HG02571 (cell line): ENCODE measurements at regions not wholly inside any gene's neighbourhood (a gene's known extent, or its start where the extent isn't known, plus 50 kb on each side); places are given as distances from the start of the nearest gene placed in this dataset.
"Not testable (repeated sequence)": the region's sequence is repeated elsewhere in the genome, so short reads cannot be mapped to it uniquely, and the experiment has no call there.

ENCODE experiments used
- ATAC-seq: cut with Tn5 transposase; IDR thresholded peaks from one replicate; pipeline ENCODE4 v1.9.1; 2021; ENCODE audit warnings: mild to moderate bottlenecking, moderate library complexity; ENCODE audit not compliant: unreplicated experiment

DNA sequence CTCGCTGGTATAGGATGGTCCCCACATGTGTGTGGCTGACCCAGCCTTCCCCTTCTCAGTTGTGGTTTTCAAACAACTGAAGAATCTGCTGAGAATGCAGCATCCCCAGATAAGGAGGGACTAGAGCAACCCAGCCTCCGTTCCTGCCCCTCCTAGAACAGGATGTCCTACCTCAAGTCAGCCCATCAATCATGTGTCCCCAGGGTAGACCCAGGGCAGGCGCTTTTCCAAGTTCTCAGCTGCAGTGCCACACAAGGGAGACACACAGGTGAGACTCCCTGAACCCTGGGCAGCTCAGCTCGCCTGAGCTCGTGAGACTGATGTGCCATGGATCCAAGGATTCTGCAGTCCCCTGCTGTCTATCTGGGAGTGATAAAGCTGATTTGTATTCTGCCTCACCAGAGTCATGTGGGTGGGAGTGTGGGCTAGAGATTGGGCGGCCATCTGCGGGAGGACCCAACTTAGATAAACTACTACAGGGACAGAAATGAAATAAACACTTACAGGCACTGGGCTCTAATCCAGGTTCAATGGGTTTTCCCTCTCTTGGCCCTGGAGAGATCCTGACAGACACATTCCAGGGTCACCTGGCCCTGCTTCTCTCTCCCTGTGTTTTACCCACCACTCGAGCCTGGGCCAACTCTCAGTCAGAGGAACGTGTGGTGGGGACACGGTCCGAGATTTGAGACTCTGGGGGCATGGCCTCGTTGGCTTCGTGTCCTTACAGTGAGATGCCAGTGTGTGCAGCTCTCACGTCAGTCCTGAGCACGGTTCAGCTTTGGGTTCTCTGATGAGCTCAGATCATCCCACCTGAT is 303.5 kb upstream of the SFSWAP start:
- no peak for ATAC-seq

DNA sequence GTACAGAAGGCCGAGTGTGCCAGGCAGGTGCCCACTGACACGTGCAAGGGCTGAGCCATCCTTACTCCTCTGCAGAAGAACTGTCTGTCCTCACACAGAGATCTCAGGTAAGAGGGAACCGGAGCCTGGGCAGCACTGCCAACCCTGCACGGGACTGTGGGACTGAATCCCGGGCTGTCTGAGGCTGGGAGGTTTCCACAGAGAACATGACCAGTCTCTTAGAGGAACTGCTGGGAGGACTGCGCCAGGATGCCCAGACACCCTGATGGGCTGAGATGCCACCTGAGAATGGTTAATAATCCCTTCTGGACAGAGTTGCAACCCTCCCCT is 302.9 kb upstream of the SFSWAP start:
- ATAC-seq = no peak

DNA sequence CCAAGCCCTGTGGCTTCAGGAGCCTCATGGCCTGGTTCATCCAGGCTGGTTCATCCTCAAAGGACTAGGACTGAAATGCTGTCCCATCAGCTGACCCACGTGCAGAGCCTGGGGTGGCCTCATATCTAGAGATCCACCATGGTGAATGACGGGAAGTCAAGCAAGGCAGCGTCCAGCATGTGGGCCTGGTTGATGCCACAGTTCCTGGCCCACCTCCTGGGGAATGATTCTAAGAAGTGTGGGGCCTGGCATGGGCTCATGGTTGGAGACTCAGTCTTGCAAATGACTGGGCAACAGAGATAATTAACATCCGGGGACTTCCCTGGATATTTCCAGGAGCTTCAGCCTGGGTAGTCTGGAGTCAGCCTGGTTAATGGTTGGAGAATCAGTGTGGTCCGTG is 302.4 kb upstream of the SFSWAP start:
- no peak for ATAC-seq

DNA sequence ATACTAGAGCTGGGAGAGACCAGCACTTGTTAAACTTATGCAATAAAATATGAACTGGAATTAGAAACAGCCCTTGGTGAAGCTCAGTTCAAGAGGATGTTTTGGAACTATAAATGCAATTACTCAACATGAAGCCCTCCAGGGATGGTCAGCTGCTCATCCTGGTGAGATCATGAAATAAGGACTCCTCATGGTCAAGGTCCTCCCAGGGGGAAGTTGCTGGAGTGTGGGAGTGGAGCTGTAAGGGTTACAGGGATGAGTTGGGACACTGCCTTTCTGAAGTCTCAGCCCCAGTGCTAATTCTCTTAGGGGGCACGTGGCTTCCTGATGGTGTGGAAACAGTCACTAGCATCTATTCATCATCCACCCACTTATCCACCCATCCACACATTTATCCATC is 301.7 kb upstream of the SFSWAP start:
- ATAC-seq = no peak

DNA sequence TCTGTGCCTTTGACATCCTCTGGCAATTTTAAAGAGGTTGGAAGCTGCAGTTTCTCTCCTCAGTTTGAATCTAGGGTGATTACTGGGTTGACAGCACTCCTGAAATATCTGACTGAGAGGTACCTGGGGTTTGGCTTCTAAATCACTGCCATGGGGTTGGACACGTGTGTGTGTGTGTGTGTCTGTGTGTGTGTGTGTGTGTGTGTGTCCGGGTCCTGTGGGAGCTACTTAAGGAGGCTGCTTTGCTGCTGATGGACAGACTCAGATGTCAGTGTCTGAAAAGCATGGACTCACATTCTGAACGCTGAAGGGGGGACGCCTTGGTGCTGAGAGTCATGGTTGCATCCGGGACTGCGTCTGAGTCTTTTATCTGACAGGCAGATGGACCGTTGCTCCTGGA is 299.1 kb upstream of the SFSWAP start:
- not testable (repeated sequence) for ATAC-seq

DNA sequence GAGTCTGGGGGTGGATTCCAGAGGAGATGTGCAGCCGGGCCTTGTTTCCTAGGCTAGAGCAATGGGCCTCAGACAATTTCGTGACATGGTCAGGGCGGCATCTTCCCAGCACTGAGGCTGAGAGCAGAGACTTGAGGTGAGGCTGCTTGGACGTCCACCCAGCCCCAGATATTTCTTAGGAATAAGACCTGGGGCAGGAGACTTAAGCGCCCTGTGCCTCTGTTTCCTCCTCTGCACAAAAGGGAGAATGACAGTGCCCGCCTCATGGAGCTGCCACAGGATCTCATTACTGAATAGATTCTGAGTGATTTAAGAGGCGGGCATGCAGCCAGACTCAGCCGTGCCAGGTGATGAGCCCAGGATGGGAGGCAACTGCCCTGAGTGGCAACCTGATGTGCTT is 297.9 kb upstream of the SFSWAP start:
- ATAC-seq = no peak

DNA sequence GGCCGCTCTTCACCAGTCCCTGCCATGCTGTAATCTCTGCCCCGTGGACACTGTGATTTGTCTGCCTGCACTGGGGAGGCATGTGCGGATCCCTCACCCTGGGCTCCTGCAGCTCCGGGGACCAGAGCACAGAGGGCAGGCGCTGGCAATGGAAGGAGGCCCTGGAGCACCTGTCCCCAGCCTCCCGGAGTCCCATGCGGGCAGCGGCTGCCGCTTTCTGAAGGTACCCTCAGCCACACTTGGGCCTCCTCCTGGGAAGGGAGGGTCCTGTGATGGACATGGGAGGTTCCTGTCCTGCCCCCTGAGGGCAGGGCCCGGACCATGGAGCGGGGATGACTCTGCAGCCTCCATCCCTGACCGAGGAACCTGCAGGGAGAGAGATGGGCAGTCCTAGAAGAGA is 297.4 kb upstream of the SFSWAP start:
- no peak for ATAC-seq

DNA sequence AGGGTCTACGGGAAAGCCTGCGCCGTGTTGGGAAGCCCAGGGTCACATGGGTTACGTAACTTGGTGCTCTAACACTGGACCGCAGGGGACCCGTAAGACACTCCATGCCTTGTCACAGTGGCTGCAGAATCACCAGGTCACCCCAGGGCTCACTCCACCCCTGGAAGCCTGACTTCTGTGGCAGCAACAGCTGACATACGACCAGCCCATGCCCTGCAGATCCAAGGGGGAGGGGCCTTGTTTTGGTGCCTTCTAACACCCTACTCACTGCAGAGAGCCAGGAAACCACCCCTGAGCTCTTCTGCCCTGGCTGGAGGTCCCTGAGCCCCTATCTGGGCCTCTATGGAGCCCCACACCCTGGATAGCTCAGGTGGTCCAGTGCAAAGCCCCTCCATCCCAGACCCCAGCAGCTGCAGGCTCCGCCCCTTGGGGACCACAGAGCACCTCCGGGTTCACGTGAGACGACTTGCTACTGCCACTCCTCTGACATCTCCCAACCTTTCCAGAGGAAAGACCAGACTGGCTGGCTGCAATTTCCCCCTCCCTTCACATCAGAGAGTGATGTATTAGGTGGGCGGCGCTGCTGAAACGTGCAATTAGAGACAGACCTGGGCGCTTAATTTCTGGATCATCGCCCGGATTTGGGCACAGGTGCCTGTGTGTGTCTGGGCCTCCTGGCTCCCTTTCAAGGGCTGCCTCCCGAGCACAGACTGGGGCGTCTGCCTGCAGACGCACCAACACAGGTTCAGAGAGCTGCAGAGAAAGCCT is 296.6 kb upstream of the SFSWAP start:
- ATAC-seq = not testable (repeated sequence)

DNA sequence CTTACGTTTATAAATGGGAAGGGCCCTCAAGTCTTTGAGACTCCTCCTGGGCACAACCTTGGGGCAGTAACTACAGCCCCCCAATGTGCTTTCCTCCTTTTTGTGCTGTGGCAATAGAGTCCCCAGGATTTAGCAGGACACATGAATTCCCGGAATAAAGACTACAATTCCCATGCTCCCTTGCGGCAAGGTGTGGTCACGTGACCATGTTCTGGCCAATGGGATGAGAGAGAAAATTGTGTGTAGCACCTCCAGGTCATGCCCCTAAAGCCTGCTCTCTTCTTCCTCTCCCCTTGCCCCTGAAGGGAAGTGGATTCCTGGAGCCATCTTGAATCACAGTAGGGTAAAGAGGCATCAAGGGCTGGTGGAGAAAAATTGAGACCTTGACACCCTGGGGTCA is 295.1 kb upstream of the SFSWAP start:
- no peak for ATAC-seq

DNA sequence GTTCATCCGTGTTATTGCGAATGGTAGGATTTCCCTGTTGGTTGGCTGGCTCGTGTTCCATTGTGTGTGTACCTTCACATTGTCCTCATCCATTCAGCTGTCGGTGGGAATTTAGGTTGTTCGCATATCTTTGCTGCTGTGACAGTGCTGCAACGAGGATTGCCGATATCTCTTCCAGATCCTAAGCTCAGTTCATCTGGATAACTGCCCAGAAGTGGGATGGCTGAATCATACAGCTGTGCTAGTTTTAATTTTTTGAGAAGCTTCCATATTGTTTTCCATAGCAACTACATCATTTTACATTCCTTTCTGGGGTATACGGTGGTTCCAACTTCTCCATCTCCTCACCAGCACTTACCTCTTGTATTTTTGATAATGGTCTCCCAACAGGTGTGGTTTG is 292.8 kb upstream of the SFSWAP start:
- ATAC-seq = no peak

DNA sequence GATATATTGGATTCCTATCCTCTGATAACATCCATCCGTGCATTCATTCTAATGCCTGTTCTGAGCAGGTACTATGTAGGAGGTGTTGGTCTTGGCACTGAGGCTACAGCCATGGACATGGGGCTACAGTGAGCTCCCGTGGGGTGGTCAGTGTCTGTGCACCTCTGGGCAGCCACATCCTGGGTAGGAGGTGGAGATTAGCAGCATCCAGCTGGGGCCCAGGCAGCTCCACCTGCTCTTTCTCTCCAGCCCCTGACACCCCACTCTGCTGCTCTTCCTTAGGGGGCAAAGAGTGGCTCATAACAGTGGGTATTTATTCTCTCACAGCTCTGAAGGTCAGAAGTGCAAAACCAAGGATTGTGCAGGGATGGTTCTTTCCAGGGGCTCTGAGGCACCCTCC is 292.0 kb upstream of the SFSWAP start:
- ATAC-seq = no peak

DNA sequence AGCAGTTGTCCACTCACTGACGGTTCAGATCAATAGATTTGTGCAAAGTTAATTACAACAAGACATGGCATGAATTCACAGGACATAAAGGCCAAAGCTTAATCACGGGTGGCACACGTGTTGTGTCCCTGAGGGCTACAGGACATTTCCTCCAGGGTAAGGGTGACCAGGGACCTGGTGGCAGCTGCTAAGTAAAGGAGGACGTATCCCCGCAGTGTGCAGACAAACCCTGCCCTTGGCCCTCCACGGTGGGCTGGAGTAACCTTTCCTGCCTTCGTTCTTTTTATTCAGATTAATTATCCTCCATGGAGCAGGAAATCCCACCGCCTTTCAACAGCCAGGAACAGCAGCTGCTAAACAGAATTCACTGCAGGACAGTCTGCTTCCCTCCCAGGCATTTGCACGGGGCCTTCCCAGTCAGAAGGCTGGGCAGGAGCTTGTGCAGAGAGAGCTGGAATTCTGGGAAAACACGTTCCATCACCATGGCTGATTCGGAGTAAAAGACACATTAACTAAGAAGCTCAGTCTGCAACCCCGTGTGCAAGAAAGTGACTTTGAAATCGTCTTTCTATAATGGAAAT is 289.9 kb upstream of the SFSWAP start:
- ATAC-seq = no peak

DNA sequence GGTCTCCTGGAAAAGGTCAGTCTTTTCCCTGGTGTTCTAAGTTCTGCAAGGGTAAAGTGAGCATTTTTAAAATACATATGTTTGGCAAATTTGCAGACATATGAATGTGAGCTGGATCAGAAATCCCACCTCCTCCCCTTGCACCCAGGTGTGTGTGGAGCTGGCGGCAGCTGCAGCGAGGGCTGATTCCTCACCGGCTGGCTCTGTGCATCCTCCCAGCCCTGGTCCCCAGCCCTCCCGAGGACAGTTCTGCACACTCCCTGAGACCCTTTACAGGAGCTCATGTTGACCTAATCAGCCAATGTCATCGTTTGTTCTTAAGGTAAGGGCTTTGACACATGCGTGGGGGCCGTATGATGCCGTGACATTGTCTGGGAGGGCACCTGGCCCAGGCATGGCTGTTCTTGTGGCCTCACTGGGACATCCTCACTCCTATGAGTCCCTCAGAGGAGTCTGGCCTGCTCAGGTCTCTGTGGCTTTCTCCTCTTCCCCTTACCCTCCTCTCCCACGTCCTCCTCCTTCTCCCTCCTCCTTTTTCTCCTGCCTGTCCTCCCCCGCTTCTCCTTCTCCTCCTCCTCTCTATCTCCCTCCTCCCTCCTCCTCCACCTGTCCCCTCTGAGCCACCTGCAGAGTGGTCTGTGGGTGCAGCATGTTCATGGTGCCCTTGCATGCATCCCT is 289.2 kb upstream of the SFSWAP start:
- no peak for ATAC-seq

DNA sequence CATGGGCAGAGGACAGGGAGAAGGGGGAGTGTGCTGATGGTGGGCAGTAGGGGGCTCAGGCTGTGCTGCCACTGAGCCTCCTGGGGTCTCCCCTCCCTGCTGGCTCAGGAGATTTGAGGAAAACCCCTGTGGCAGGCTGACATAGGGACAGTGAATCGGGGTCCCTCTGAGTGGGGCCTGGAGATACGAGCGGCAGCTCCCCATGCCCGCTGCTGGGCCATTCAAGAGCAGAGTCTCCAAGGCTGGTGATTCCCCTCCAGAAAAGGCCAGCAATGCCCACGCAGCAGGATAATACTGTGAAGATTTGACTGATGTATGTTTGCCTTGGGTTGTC is 288.7 kb upstream of the SFSWAP start:
- no peak for ATAC-seq

DNA sequence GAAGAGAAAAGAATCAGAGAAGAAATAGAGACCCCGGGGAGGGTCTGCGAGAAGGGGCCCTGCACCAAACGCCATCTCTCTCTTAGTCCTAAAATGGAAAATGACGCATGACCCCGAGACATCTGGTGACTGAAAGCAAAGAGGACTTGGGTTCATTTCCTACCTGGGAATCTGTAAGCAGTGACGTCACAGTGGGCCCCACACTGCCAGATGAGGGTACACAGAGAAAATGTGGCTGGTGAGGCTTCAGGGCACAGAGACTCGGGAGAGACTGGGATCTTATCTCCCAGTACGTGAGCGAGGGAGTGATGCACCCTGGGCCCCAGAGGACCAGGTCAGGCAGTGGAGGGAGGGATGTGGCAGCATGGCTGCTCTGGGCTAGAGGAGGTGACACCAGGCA is 288.1 kb upstream of the SFSWAP start:
- ATAC-seq = no peak

DNA sequence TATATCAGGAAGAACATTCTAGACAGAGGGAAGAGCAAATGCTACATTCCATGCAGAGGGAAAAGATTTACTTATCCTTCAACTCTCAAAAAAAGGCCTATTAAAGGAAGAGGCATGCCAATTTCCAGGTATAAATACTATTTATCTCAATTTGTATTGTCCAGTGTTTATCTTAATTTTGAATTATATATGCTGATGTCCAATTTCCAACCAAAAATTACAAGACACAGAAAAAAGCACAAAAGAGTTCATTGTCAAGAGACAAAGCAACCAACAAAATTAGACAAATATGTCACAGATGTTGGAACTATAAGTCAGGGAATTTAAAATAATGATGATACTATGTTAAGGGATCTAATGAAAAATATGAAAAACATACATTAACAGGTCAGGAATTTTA is 286.6 kb upstream of the SFSWAP start:
- ATAC-seq = no peak

DNA sequence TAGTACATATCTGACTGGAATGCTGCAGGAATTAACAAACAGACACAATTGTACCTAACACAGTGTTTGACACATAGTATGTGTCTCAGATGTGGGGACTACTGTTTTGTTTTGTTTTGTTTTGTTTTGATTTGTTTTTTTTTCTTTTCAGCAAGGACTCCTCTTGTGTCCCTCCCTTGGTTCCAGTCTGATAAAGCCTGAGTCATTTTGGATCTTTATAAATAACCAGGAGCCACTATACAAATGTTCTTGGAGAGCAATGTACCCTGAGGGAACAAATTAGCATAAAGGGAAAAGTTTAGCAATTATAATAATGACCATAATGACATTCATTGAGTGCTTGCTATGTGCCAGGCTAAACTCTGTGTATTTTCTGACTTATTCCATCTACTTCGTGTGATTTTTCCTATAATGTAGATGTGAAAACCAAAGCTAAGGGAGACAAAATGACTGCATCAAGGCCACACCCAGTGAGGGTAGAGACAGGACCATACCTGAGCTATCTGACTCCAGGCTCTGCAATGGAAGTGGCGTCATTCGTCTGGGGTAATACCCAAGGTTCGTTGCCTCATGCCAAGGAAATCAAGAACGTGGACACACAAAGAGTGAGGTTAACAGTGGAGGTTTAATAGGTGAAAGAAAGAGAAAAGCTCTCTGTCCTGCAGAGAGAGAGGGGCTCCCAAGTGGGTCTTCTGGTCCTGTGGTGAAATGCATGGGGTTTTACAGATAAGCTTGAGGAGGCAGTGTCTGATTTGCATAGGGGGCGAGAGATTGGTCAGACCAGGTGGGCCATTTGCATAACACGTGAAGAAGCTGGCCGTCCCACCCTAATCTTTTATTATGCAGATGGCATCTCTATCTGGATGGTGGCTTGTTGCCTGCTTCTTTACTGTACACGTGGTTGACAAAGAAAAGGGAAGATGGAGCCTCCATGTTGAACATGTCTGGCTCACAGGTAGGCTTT is 285.5 kb upstream of the SFSWAP start:
- ATAC-seq = no peak

DNA sequence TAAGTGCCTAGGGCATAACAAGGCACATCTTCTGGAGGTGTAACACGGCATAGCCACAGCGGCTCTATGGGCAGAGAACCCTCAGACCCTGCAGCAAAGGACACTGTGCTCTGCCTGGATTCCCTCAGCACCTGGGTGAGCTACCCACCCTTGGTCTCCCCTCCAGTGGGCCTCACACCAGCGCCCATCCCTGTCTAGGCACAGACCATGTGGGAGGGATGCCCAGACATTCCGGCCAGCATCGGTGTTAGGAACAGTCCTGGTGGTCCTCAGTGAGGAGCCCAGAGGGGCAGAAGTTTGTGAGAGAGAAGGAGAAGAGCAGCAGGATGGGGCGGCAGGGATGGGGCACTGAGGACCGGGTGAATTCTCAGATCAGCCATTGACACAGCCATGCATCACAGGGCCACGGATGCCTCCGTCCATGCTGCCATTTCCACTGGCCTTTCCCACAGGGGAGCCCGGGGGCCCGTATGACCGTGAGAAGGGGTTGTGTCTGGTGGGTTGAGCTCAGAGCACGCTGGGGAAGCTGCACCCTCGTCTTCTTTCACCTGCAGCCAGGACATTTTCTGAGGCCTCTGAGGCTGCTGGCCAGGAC is 282.7 kb upstream of the SFSWAP start:
- no peak for ATAC-seq

DNA sequence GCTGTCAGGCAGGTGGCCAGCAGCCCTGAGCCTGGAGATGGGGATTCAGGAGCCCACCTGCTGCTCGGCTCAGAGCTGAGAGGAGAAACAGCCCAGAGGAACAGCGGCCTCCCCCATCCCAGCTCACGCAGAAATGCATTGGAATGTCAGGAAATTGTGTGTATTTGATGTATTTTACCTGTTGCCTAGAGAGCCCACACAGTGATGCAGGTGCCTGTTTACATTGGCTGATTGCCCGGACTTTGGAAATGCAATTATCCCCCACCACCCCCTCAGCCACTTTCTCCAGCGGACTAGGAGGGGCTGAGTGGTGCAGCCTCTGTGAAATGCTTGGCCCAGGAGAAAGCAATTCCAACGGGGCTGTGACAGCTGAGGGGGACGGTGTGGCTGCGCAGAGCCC is 281.7 kb upstream of the SFSWAP start:
- ATAC-seq = not testable (repeated sequence)

DNA sequence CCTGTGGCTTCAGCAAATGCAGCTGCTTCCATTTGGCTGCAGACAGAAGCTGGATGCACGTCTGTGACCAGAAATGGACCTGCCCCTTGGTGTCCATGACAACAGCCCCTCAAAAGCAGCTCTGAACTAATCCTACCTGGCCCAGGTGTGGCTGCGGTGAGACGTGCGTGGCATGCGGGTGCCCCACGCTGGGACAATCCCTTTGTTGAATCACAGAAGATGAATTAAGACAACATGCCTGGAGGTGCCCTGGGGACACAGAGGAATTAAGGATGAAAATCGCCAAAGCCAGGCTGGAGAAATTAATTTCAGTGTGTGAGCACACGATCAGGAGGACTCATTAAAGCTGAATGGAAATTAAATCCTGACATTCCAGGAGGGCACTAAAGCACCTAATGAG is 281.2 kb upstream of the SFSWAP start:
- not testable (repeated sequence) for ATAC-seq
